ENCODE measurements at regions not wholly inside any gene's neighbourhood (a gene's known extent, or its start where the extent isn't known, plus 50 kb on each side); places are given as distances from the start of the nearest gene placed in this dataset.

DNA sequence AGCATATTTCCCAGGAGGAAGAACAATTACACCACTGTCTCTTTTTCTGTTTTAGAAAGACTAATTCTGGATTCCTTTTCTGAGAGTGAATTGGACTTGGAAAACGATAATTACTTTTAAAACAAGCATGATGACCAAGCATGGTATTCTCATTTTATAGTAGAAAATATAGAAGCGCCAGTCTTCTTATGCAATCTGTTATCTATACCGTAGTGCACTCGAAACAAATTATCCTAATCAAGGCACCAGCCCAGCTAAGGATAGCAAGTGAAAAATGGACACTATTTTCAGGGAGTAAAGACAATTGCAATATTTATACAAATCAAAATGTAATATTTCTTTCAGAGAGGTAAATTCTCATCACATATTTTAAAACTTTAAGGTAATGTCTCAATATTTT is 892.1 kb upstream of the POU3F3 start:
- Histone ChIP-seq H2AFZ (ENCODE audit: low read length) (no peak overlapping the region), H3K27me3 (ENCODE audit: control insufficient read depth in 1 of 2, insufficient read depth in 2 of 2, low read length in 2 of 2) (no peaks in the 10 kb centered on the region; a peak in 1 of 5 replicates), H4K20me1 (ENCODE audit: insufficient read depth, low read length) (no peaks in the 10 kb centered on the region), H3K4me3 (replicated peaks in 1 of 3; ENCODE audit: insufficient read depth in 1 of 3, low read depth in 2 of 3, low read length in 3 of 3) (no peak overlapping the region), H3K9ac (ENCODE audit: insufficient read depth, low read depth, low read length) (no peak overlapping the region), H3K27ac (ENCODE audit: extremely low read length, insufficient read depth, low read length) (no peak overlapping the region), H3K4me1 (ENCODE audit: insufficient read depth, low read length) (no peaks in the 10 kb centered on the region), H3K9me3 (ENCODE audit: low read length) (no peaks in the 10 kb centered on the region), H3K79me2 (ENCODE audit: insufficient read depth, low read length) (no peaks in the 10 kb centered on the region), H3K36me3 (replicated peaks in 1 of 2; ENCODE audit: control insufficient read depth in 1 of 2, insufficient read depth in 2 of 2, low read length in 2 of 2) (no peaks in the 10 kb centered on the region), H3K4me2 (ENCODE audit: low read depth, low read length) (no peak overlapping the region)
- TF ChIP-seq, protein P1, sequence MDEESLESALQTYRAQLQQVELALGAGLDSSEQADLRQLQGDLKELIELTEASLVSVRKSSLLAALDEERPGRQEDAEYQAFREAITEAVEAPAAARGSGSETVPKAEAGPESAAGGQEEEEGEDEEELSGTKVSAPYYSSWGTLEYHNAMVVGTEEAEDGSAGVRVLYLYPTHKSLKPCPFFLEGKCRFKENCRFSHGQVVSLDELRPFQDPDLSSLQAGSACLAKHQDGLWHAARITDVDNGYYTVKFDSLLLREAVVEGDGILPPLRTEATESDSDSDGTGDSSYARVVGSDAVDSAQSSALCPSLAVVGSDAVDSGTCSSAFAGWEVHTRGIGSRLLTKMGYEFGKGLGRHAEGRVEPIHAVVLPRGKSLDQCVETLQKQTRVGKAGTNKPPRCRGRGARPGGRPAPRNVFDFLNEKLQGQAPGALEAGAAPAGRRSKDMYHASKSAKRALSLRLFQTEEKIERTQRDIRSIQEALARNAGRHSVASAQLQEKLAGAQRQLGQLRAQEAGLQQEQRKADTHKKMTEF (CRISPR knock-in tag; IDR thresholded peaks at IDR 0.05) = no peak
- TF ChIP-seq, protein P2, sequence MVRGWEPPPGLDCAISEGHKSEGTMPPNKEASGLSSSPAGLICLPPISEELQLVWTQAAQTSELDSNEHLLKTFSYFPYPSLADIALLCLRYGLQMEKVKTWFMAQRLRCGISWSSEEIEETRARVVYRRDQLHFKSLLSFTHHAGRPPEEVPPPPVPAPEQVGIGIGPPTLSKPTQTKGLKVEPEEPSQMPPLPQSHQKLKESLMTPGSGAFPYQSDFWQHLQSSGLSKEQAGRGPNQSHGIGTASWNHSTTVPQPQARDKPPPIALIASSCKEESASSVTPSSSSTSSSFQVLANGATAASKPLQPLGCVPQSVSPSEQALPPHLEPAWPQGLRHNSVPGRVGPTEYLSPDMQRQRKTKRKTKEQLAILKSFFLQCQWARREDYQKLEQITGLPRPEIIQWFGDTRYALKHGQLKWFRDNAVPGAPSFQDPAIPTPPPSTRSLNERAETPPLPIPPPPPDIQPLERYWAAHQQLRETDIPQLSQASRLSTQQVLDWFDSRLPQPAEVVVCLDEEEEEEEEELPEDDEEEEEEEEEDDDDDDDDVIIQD (CRISPR knock-in tag; IDR thresholded peaks at IDR 0.05; ENCODE audit: low read depth) = no peak
- TF ChIP-seq HOXA7 (CRISPR knock-in tag; IDR thresholded peaks at IDR 0.05) (no peak), ELF3 (CRISPR knock-in tag; IDR thresholded peaks at IDR 0.05) (no peak), ATF7-NPFF (CRISPR knock-in tag; IDR thresholded peaks at IDR 0.05; ENCODE audit: low read depth) (no peak), ZNF256 (CRISPR knock-in tag; conservative IDR thresholded peaks at IDR 0.05) (no peak), ZNF30 (CRISPR knock-in tag; IDR thresholded peaks at IDR 0.05) (no peak), FOXA1 (IDR thresholded peaks at IDR 0.05) (no peak), FOXA1 (CRISPR knock-in tag; IDR thresholded peaks at IDR 0.05) (no peak), ZNF614 (CRISPR knock-in tag; IDR thresholded peaks at IDR 0.05; ENCODE audit: borderline replicate concordance) (no peak)
- TF ChIP-seq, protein P3, sequence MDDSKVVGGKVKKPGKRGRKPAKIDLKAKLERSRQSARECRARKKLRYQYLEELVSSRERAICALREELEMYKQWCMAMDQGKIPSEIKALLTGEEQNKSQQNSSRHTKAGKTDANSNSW (CRISPR knock-in tag; IDR thresholded peaks at IDR 0.05; ENCODE audit: borderline replicate concordance) = no peak
- TF ChIP-seq, protein P4, sequence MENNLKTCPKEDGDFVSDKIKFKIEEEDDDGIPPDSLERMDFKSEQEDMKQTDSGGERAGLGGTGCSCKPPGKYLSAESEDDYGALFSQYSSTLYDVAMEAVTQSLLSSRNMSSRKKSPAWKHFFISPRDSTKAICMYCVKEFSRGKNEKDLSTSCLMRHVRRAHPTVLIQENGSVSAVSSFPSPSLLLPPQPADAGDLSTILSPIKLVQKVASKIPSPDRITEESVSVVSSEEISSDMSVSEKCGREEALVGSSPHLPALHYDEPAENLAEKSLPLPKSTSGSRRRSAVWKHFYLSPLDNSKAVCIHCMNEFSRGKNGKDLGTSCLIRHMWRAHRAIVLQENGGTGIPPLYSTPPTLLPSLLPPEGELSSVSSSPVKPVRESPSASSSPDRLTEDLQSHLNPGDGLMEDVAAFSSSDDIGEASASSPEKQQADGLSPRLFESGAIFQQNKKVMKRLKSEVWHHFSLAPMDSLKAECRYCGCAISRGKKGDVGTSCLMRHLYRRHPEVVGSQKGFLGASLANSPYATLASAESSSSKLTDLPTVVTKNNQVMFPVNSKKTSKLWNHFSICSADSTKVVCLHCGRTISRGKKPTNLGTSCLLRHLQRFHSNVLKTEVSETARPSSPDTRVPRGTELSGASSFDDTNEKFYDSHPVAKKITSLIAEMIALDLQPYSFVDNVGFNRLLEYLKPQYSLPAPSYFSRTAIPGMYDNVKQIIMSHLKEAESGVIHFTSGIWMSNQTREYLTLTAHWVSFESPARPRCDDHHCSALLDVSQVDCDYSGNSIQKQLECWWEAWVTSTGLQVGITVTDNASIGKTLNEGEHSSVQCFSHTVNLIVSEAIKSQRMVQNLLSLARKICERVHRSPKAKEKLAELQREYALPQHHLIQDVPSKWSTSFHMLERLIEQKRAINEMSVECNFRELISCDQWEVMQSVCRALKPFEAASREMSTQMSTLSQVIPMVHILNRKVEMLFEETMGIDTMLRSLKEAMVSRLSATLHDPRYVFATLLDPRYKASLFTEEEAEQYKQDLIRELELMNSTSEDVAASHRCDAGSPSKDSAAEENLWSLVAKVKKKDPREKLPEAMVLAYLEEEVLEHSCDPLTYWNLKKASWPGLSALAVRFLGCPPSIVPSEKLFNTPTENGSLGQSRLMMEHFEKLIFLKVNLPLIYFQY (CRISPR knock-in tag; IDR thresholded peaks at IDR 0.05; ENCODE audit: borderline replicate concordance) = no peak
- intact Hi-C loops (cut with micrococcal nuclease; ENCODE audit: unreplicated experiment) = no loop called here
- POLR2A ChIA-PET = no interaction called here
- DNase-seq (ENCODE audit: low spot score) (no peak), ATAC-seq (no peak), FAIRE-seq (no peak)
- CTCF ChIA-PET (ENCODE audit: low intra/inter-chr PET ratio, low total read pairs) = no interaction called here
- no TSS peak for BruUV-seq (replicated peaks)
- in situ Hi-C loops (cut with HindIII; ENCODE audit: extremely low pct_ligation_motif_present, low pct_unique_long_range_greater_than_20kb) = no loop called here
- WGBS (ENCODE audit: low lambda C conversion rate) = 12% methylated on average over 4 of the region's 4 CpGs

Measured in HepG2 (cell line).